ENCODE measurements at regions not wholly inside any gene's neighbourhood (a gene's known extent, or its start where the extent isn't known, plus 50 kb on each side); places are given as distances from the start of the nearest gene placed in this dataset.
"Not testable (repeated sequence)": the region's sequence is repeated elsewhere in the genome, so short reads cannot be mapped to it uniquely, and the experiment has no call there.

DNA sequence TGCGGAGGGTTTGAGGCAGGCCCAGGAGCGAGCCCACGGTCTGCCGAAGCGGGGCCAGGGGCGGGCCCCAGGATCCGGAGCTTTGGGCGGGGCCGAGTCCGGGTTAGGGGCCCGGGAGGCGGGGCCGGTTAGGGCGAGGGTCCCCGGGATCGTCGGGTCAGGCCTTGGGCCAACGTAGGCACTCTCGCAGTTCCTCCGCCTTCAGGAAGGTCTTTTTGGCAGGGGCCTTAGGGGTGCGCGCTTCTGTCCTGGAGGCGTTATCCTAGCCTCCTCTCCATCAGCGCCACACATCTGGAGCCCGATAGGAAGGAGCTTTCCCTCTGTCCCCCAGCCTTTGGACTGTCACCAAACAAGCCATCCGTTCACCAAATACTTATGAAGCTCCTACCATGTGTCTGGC, 131.8 kb upstream of the ALDH3B2 start:
- TF ChIP-seq SUZ12 (IDR thresholded peaks at IDR 0.05); FOXM1 (IDR thresholded peaks at IDR 0.05; ENCODE audit: borderline replicate concordance); SP1 (IDR thresholded peaks at IDR 0.05); FOXK2 (IDR thresholded peaks at IDR 0.05); HDGF (IDR thresholded peaks at IDR 0.05; ENCODE audit: borderline replicate concordance); BHLHE40 (IDR thresholded peaks at IDR 0.05; ENCODE audit: borderline replicate concordance); CTBP1 (IDR thresholded peaks at IDR 0.05; ENCODE audit: borderline replicate concordance); ARNT (IDR thresholded peaks at IDR 0.05); TARDBP (IDR thresholded peaks at IDR 0.05): not testable (repeated sequence)
- TF ChIP-seq, protein P1, sequence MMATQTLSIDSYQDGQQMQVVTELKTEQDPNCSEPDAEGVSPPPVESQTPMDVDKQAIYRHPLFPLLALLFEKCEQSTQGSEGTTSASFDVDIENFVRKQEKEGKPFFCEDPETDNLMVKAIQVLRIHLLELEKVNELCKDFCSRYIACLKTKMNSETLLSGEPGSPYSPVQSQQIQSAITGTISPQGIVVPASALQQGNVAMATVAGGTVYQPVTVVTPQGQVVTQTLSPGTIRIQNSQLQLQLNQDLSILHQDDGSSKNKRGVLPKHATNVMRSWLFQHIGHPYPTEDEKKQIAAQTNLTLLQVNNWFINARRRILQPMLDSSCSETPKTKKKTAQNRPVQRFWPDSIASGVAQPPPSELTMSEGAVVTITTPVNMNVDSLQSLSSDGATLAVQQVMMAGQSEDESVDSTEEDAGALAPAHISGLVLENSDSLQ (IDR thresholded peaks at IDR 0.05) = not testable (repeated sequence)

Measured in HEK293T (cell line).